HEK293 (cell line): ENCODE measurements at regions not wholly inside any gene's neighbourhood (a gene's known extent, or its start where the extent isn't known, plus 50 kb on each side); places are given as distances from the start of the nearest gene placed in this dataset.

Experiments used
- CTCF ChIA-PET: fragments of 350-600 bp; formaldehyde crosslinking; extraction: SDS; loops from one replicate; lab custom pipeline; 2021; ENCODE audit warnings: antibody characterized with exemption; lab: Yijun Ruan, JAX
- POLR2A ChIA-PET: fragments of 300-600 bp; formaldehyde crosslinking; extraction: SDS; loops from one replicate; lab custom pipeline; 2020; ENCODE audit warnings: antibody characterized with exemption, inconsistent platforms; lab: Yijun Ruan, JAX
- H3K27ac ChIP-seq: fragments of 200-500 bp; sonication (Bioruptor generic); 2 replicates; pipeline ENCODE4 v1.5.1; 2014; ENCODE audit warnings: low read depth, low read length, control low read depth, inconsistent platforms; ENCODE audit errors: extremely low read depth
- H3K36me3 ChIP-seq, 2 experiments: fragments of 200-500 bp in 1 of 2; sonication (Bioruptor generic) in 1 of 2; 1 replicate in 1 of 2; 2 replicates in 1 of 2; pipeline ENCODE4 v1.5.1; 2014 to 2017; ENCODE audit warnings: inconsistent platforms in 2 of 2, low read length in 2 of 2; ENCODE audit not compliant: control insufficient read depth in 2 of 2, insufficient read depth in 1 of 2
- H3K4me1 ChIP-seq: fragments of 200-500 bp; sonication (Bioruptor generic); 2 replicates; pipeline ENCODE4 v1.5.1; 2014; ENCODE audit warnings: mild to moderate bottlenecking, low read length, inconsistent platforms; ENCODE audit not compliant: control insufficient read depth, insufficient read depth
- H3K4me3 ChIP-seq: 2 replicates; pipeline ENCODE4 v1.5.1; 2011; ENCODE audit warnings: low read depth, mild to moderate bottlenecking, control low read depth, low read length, moderate library complexity
- H3K9me3 ChIP-seq: fragments of 200-500 bp; sonication (Bioruptor generic); 2 replicates; pipeline ENCODE4 v1.5.1; 2014; ENCODE audit warnings: low read depth, low read length, inconsistent platforms; ENCODE audit not compliant: control insufficient read depth, insufficient read depth
- IKZF3 ChIP-seq: fragments of 450-650 bp; IDR thresholded peaks from 2 replicates; pipeline ENCODE4 v1.5.0; 2018; ENCODE audit warnings: missing biosample characterization, mild to moderate bottlenecking, missing genetic modification characterization, moderate library complexity
- OSR2 ChIP-seq: fragments of 450-650 bp; formaldehyde crosslinking; IDR thresholded peaks from 2 replicates; pipeline ENCODE4 v1.5.1; 2016; ENCODE audit warnings: missing biosample characterization, missing genetic modification characterization
- SCRT2 ChIP-seq: fragments of 450-650 bp; formaldehyde crosslinking; IDR thresholded peaks from 2 replicates; pipeline ENCODE4 v1.5.1; 2016; ENCODE audit warnings: missing biosample characterization, missing genetic modification characterization
- SETDB1 ChIP-seq: IDR thresholded peaks from one replicate; pipeline ENCODE4 v1.6.1; 2017; ENCODE audit warnings: mild to moderate bottlenecking, low read length, moderate library complexity, mixed read lengths; ENCODE audit not compliant: insufficient read length
- TCF7L2 ChIP-seq: IDR thresholded peaks from 2 replicates; pipeline ENCODE4 v1.6.1; 2011; ENCODE audit warnings: low read depth, mild to moderate bottlenecking, inconsistent platforms, low read length, moderate library complexity, borderline replicate concordance
- TRIM28 ChIP-seq: IDR thresholded peaks from 2 replicates; pipeline ENCODE4 v1.6.1; 2011; ENCODE audit warnings: low read length, control low read depth, borderline replicate concordance
- ZBTB21 ChIP-seq: fragments of 450-650 bp; formaldehyde crosslinking; IDR thresholded peaks from 2 replicates; pipeline ENCODE4 v1.5.1; 2017; ENCODE audit warnings: missing biosample characterization, missing genetic modification characterization
- ZBTB48 ChIP-seq: fragments of 450-650 bp; formaldehyde crosslinking; IDR thresholded peaks from 2 replicates; pipeline ENCODE4 v1.5.1; 2016; ENCODE audit warnings: missing biosample characterization, missing genetic modification characterization
- ZNF274 ChIP-seq, 2 experiments: fragments of 200-500 bp in 1 of 2; fragments of 450-650 bp in 1 of 2; sonication (Bioruptor generic) in 1 of 2; formaldehyde crosslinking in 1 of 2; IDR thresholded peaks; 2 replicates each; pipeline versions ENCODE4 v1.5.1 to v1.6.1; 2014 to 2016; ENCODE audit warnings: borderline replicate concordance in 1 of 2, inconsistent platforms in 1 of 2, low read length in 1 of 2, missing biosample characterization in 1 of 2, missing genetic modification characterization in 1 of 2
- ZNF394 ChIP-seq: fragments of 450-650 bp; formaldehyde crosslinking; IDR thresholded peaks from 2 replicates; pipeline ENCODE4 v1.5.1; 2016; ENCODE audit warnings: missing biosample characterization, missing genetic modification characterization, mild to moderate bottlenecking, moderate library complexity, borderline replicate concordance
- ZNF433 ChIP-seq: fragments of 450-650 bp; formaldehyde crosslinking; IDR thresholded peaks from 2 replicates; pipeline ENCODE4 v1.5.1; 2016; ENCODE audit warnings: missing biosample characterization, missing genetic modification characterization, low read depth
- ZNF560 ChIP-seq: fragments of 450-650 bp; formaldehyde crosslinking; IDR thresholded peaks from 2 replicates; pipeline ENCODE4 v1.5.1; 2017; ENCODE audit warnings: missing biosample characterization, missing genetic modification characterization, borderline replicate concordance
- ZNF621 ChIP-seq: fragments of 450-650 bp; formaldehyde crosslinking; IDR thresholded peaks from 2 replicates; pipeline ENCODE4 v1.5.1; 2017; ENCODE audit warnings: missing biosample characterization, missing genetic modification characterization
- ZNF670 ChIP-seq: fragments of 450-650 bp; formaldehyde crosslinking; IDR thresholded peaks from 2 replicates; pipeline ENCODE4 v1.5.1; 2016; ENCODE audit warnings: missing biosample characterization, missing genetic modification characterization, low read depth
- TF ChIP-seq, protein P1 (sequence below): fragments of 450-650 bp; formaldehyde crosslinking; IDR thresholded peaks from 2 replicates; pipeline ENCODE4 v1.5.1; 2016; ENCODE audit warnings: missing biosample characterization, missing genetic modification characterization, borderline replicate concordance
- TF ChIP-seq, protein P2 (sequence below): fragments of 450-650 bp; formaldehyde crosslinking; IDR thresholded peaks from 2 replicates; pipeline ENCODE4 v1.5.1; 2016; ENCODE audit warnings: missing biosample characterization, missing genetic modification characterization
- TF ChIP-seq, protein P3 (sequence below): fragments of 450-650 bp; formaldehyde crosslinking; conservative IDR thresholded peaks from 2 replicates; pipeline ENCODE4 v1.5.1; 2016; ENCODE audit warnings: low read depth, missing biosample characterization, missing genetic modification characterization

DNA sequence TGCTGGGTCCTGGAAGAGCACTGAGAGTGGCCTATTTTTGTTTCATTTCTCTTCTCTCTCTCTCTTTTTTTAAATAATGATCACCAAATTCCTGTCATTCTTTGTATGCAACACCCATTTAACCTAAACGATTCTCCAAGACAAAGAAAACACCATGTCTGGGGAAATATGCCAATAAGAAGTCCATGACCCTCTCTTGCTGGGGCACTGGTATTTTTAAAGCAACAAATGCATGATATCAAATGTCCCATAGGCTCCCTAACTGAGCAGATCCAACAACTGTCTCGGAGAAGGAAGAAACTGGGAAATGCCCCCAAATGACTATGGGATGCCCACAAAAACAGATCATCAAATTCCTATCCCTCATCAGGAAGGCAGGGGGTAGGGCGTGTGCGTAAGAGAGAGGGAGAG is 567.4 kb downstream of the CCDC171 start (continued):
- TF ChIP-seq, protein P1, sequence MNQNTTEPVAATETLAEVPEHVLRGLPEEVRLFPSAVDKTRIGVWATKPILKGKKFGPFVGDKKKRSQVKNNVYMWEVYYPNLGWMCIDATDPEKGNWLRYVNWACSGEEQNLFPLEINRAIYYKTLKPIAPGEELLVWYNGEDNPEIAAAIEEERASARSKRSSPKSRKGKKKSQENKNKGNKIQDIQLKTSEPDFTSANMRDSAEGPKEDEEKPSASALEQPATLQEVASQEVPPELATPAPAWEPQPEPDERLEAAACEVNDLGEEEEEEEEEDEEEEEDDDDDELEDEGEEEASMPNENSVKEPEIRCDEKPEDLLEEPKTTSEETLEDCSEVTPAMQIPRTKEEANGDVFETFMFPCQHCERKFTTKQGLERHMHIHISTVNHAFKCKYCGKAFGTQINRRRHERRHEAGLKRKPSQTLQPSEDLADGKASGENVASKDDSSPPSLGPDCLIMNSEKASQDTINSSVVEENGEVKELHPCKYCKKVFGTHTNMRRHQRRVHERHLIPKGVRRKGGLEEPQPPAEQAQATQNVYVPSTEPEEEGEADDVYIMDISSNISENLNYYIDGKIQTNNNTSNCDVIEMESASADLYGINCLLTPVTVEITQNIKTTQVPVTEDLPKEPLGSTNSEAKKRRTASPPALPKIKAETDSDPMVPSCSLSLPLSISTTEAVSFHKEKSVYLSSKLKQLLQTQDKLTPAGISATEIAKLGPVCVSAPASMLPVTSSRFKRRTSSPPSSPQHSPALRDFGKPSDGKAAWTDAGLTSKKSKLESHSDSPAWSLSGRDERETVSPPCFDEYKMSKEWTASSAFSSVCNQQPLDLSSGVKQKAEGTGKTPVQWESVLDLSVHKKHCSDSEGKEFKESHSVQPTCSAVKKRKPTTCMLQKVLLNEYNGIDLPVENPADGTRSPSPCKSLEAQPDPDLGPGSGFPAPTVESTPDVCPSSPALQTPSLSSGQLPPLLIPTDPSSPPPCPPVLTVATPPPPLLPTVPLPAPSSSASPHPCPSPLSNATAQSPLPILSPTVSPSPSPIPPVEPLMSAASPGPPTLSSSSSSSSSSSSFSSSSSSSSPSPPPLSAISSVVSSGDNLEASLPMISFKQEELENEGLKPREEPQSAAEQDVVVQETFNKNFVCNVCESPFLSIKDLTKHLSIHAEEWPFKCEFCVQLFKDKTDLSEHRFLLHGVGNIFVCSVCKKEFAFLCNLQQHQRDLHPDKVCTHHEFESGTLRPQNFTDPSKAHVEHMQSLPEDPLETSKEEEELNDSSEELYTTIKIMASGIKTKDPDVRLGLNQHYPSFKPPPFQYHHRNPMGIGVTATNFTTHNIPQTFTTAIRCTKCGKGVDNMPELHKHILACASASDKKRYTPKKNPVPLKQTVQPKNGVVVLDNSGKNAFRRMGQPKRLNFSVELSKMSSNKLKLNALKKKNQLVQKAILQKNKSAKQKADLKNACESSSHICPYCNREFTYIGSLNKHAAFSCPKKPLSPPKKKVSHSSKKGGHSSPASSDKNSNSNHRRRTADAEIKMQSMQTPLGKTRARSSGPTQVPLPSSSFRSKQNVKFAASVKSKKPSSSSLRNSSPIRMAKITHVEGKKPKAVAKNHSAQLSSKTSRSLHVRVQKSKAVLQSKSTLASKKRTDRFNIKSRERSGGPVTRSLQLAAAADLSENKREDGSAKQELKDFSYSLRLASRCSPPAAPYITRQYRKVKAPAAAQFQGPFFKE (tag by site-specific recombination): no peak
- TF ChIP-seq SETDB1: no peak

DNA sequence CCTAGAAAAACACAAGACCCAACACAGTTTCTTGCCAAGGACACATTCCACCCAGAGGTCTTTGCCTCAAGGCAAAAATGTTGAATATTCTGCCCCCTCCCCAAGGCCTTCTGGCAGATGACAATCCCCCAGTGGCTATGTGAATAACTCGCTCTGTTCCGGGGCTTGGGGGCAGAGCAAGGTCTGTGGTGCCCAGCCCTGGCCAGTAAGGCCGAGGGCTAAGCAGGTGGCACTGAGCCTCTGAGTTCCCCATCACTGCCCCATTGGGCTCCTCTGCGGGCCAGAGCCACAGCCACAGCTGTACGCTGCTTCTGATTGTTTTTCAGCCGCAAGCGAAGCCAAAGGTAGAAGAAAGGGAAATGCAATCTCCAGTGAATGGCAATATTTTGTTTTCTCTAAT is 567.9 kb downstream of the CCDC171 start:
- Histone ChIP-seq H3K36me3 (no peaks in the 10 kb centered on the region), H3K4me3 (no peak overlapping the region), H3K4me1 (no peaks in the 10 kb centered on the region), H3K9me3 (no peaks in the 10 kb centered on the region), H3K27ac (no peak overlapping the region)
- CTCF ChIA-PET: no interaction called here
- POLR2A ChIA-PET: no interaction called here
- no peak for TF ChIP-seq ZNF560 (tag by site-specific recombination)
- TF ChIP-seq ZNF274 (IDR thresholded peaks at IDR 0.05; ENCODE audit: low read length): no peak
- TF ChIP-seq ZNF274 (tag by site-specific recombination; IDR thresholded peaks at IDR 0.05; ENCODE audit: borderline replicate concordance): no peak
- TF ChIP-seq, protein P2, sequence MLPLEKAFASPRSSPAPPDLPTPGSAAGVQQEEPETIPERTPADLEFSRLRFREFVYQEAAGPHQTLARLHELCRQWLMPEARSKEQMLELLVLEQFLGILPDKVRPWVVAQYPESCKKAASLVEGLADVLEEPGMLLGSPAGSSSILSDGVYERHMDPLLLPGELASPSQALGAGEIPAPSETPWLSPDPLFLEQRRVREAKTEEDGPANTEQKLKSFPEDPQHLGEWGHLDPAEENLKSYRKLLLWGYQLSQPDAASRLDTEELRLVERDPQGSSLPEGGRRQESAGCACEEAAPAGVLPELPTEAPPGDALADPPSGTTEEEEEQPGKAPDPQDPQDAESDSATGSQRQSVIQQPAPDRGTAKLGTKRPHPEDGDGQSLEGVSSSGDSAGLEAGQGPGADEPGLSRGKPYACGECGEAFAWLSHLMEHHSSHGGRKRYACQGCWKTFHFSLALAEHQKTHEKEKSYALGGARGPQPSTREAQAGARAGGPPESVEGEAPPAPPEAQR: no peak
- TF ChIP-seq ZNF433: no peak
- no peak for TF ChIP-seq SCRT2
- no peak for TF ChIP-seq ZBTB21
- TF ChIP-seq TRIM28: no peak
- no peak for TF ChIP-seq ZNF670 (tag by site-specific recombination)
- TF ChIP-seq ZBTB48 (tag by site-specific recombination): no peak
- TF ChIP-seq ZNF394: no peak
- no peak for TF ChIP-seq ZNF621 (tag by site-specific recombination)
- TF ChIP-seq, protein P3, sequence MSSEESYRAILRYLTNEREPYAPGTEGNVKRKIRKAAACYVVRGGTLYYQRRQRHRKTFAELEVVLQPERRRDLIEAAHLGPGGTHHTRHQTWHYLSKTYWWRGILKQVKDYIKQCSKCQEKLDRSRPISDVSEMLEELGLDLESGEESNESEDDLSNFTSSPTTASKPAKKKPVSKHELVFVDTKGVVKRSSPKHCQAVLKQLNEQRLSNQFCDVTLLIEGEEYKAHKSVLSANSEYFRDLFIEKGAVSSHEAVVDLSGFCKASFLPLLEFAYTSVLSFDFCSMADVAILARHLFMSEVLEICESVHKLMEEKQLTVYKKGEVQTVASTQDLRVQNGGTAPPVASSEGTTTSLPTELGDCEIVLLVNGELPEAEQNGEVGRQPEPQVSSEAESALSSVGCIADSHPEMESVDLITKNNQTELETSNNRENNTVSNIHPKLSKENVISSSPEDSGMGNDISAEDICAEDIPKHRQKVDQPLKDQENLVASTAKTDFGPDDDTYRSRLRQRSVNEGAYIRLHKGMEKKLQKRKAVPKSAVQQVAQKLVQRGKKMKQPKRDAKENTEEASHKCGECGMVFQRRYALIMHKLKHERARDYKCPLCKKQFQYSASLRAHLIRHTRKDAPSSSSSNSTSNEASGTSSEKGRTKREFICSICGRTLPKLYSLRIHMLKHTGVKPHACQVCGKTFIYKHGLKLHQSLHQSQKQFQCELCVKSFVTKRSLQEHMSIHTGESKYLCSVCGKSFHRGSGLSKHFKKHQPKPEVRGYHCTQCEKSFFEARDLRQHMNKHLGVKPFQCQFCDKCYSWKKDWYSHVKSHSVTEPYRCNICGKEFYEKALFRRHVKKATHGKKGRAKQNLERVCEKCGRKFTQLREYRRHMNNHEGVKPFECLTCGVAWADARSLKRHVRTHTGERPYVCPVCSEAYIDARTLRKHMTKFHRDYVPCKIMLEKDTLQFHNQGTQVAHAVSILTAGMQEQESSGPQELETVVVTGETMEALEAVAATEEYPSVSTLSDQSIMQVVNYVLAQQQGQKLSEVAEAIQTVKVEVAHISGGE (tag by site-specific recombination): no peak
- no peak for TF ChIP-seq OSR2 (tag by site-specific recombination)
- TF ChIP-seq, protein P1 (tag by site-specific recombination): no peak
- no peak for TF ChIP-seq IKZF3 (tag by site-specific recombination)
- TF ChIP-seq TCF7L2: no peak
